ENCODE measurements at regions not wholly inside any gene's neighbourhood (a gene's known extent, or its start where the extent isn't known, plus 50 kb on each side); places are given as distances from the start of the nearest gene placed in this dataset.

DNA sequence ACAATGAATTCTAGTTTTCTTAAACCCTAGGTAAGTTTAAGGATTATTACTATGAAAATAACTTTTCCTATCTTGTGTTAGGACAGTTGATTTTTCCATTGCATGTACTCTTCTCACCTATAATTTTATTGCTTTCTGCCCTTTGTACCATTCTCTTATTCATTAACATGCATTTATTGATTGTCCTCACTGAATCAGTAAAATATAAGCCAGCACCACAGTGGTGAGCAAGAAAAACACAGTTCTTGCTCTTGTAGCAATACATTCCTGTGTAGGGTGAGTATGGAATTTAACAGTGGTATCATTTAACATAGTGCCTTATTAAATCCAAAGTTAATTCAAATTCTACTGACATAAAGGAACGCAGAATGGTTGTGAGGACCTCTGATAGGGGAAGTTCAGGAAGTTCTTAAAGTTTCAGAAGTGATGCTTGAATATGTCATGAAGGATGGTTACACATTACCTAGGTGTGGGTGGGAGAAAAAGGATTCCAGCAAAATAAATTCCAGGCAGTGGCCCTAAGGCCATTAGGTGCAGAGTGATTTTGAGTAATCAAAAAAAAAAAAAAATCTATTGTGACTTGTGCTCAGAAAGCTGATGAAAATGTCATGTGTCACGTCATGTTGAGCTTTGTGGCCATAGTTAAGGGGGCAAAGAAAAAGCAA lies 104.7 kb upstream of the DSEL start:
- DNase-seq = no peak

DNA sequence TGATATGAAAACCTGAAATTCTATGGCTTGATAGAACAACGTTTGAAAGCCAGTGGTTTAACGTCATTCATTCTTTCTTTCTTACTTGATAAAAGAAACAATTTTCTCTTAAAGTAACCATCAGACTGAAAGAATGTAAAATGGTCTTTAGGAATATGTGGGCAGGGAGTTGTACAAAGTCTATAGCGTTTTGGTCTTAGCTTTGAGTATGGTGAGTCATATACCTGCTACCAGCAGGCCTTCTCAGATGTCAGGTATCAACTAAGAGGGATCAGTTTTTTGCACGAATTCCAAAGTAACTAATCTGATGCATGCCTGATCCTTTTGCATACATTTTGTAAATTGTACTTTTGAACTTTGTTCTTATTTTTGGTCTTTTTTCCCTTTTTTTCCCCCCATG lies 101.5 kb upstream of the DSEL start:
- DNase-seq = no peak

DNA sequence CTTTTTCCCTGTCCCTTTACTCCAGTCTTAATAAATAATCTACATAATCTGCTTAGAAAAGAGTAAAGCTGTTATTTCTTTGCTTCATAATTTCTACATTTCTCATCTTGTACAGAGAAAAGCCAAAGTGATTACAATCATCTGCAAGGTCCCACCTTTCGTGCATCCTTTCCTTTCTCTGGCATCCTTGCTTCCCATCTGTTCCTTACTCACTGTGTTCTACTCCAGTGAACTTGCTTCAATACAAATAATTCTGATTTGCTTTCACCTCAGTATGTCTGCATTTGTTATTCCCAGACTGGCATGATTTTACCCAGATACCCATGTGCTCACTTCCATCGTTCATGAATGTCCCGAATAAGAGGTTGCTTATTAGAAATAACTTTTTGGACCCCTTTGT lies 99.4 kb upstream of the DSEL start:
- no peak for DNase-seq

DNA sequence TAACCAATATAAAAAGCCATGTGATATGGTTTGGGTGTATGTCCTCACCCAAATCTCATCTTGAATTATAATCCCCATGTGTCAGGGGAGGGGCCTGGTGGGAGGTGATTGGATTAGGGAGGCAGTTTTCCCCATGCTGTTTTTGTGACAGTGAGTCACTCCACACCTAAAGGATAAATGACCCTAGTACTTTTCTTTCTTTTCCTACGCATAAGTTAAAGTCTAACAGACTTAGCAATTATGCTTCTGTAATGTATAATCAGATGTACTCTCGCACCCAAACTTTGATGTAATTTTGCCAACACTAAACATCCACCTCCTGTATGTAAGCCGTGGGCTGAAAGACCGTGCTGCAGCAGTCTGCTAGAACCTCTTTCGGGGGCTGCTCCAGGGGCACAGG lies 97.2 kb upstream of the DSEL start:
- no peak for DNase-seq

DNA sequence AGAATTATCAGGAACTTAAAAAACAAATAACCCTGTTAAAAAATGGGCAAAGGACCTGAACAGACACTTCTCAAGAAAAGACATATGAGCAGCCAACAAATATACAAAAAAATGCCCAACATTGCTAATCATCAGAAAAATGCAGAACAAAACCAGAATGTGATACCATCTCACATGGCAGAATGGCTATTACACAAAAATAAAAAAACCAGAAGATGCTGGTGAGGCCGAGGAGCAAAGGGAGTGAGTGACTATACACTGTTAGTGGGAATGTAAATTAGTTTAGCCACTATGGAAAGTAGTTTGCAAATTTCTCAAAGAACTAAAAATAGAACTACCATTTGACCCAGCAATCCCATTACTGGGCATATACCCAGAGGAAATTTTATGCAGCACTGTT lies 95.8 kb upstream of the DSEL start:
- DNase-seq = no peak

DNA sequence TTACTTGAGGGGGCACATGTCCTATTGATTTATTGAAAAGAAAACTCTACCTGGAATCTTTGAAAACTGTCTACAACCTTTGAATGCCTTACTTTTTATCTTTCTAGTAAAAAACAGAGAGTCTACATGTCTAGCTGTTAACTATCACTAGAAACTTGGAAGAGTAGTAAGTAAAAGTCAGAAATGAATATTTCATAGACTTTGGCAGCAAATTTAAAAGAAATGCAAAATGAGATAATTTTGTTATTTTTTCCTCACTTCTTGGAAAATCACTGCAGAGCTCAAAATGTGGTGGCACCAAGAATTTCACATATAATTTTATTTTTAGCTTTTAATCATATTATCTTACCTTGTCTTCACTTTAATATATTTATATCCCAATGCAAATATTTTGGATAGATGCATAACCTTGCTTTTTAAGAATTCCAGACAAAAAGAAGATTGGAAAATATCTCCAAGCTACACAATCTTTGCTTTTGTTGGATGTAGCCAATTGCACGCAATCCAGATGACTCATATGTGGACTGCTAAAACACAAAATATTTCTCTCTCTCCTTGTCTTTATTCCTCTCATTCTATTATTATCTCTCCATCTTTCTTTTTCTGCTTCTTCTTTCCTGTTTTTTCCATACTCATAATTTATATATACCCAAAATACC lies 92.2 kb upstream of the DSEL start:
- DNase-seq = no peak

DNA sequence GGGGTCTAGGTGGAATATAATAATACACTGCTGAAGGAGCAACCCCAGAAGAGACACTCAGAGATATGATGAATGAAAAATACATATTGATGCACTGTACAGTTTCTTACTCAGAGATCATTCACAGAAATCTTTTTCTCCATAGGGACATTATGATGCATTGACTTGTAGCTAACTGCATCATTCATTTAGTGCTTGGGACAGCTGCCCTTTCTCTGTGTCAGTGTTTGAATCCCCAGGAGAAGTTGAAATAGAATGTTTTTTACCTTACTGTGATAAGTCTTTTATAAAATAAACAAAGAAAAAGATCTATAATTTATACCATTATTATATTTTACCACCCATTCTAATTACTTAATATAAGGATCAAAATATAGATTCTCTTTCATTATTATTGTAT lies 91.7 kb upstream of the DSEL start:
- DNase-seq = no peak

DNA sequence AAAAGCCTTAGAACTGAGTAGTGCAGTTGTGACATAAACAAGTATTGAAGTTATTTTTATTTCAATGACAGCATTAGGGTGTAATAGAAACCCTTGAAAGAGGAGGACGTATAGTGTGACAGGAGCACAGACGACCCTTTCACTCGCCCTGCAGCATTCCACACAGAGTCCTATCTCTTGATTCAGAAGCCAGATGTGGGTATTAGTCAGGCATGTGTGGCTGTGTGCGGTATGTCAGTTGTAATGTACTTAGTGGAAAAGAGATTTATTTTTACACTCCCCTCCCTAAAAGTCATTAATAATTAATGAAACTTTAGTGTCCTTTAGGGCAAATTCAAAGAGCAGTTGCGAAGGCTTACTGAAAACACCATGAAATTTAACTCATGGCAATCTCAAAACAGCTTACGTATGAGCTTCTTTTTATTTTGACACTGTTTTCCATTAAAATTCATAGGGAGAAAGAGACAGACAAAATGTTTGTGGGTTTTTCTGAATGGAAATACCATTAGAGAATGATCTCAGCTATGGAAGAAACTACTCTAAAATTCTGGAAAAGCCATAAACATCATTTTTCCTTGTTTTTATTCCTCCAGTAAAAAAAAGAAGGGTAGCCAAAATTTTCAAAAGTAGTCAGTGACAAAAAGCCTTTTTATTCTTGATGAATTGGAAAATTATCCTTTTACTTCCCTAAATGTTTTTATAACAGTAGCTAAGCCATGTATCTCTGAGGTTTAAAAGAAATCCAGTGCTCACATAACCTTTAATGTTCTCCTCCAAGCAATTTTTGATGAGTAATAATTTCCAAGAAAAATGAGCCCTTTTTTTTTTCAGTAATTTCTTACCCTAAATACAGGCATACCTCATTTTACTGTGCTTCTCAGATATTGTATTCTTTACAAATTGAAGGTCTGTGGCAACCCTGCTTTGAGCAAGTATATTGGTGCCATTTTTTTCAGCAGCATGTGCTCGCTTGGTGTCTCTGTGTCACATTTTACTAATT lies 84.0 kb upstream of the DSEL start:
- DNase-seq = no peak

DNA sequence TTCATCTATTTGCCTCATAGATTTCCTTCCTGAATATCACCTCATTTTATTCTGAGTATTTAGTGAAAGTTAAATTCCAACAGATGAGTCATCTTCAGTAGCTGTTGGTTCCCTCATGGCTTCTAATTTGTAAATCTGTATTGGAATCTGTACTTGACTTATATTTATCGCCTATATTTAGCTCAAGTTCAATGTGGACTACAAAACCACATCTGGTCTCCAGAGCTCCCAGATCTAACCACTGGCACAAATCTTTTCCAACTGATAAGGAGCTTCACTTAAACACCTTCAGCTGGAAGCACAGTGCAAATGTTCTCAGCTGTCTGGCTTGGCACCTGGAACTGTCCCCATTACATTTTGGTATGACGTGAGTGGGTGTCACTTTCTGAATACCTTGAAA lies 82.8 kb upstream of the DSEL start:
- no peak for DNase-seq

DNA sequence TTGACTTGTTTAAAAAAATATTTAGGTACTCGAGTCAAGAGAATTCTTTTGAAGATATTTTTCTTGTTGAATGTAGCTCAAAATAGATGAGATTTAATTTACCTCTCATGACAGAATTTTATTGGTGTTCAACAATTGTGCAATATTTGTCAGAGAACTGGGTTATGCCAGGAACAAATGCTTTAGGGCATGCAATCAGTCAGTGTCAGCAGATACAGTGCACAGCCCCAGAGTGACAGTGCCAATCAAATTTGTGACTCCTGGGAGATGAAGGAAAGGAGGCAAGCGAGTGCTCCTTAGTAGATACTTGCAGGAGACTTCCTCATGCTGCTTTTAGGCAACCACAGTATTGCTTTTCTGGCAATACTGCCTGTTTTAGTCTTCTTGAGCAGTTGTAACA lies 81.2 kb upstream of the DSEL start:
- no peak for DNase-seq

DNA sequence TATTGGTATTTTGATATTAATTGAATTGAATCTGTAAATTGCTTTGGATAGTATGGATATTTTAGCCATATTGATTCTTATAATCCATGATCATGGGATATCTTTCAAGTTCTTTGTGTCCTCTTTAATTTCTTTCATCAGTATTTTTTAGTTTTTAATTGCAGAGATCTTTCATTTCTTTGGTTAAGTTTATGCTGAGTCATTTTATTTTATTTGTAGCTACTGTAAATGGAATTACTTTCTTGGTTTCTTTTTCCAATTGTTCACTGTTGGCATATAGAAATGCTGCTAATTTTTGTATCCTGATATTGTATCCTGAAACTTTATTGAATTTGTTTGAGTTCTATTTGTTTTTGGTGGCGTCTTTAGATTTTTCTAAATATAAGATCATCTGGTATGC lies 79.5 kb upstream of the DSEL start:
- DNase-seq = no peak

DNA sequence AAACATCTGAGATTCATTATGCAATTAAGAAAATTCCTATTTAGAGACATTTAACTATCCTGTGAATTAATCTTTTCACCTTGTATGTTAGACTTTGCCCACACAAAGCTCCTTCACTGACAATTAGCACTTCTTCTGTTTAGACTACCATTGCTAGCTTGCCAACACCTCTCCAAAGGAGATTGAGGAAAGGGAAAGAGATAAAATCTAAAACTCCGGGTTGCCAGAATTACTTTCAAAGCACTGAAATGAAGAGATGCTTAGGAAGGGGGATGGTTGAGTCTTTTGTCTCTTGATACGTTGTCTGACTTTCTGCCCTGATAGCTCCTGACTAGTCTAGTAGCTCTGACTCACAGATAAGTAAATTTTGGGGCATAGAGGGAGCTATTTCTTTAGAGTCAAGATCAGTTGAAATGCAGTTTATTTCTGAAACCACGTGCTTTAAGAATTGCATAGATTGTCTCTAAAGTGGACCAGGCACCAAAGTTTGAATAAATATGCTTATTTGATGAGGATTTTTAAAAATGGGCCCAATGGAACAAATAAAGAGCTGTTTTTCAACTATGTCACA lies 74.1 kb upstream of the DSEL start:
- no peak for DNase-seq

DNA sequence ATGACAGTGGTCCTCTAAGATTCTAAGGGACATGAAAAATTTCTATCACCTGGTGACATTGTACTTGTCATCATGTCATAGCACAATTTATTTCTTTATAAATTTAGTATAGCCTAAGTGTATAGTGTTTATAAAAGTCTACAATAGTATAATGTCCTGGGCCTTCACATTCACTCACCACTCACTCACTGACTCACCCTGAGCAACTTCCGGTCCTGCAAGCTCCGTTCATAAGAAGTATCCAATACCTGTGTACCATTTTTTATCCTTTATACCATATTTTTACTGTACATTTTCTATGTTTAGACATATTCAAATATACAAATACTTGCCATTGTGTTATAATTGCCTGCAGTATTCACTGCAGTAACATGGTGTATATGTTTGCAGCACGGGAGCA lies 72.8 kb upstream of the DSEL start:
- DNase-seq = no peak

DNA sequence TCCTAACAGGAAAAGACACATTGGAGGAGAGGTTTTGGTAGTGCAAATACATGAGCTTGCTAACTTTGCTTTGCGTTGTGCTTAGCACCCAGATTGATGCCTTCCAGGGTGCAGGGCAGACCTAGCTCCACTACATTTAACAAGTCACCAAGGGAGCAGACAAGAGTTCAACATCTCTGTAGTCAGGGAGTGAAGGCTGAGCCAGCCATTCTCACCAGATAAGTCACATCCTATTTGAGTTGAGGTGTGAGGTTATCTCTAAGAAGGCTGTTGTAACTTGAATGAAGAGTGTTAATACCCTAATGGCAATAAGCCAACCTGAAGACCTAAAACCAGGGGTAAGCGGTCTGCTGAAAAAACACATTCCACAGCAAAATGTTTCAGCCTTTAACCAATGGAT lies 69.6 kb upstream of the DSEL start:
- no peak for DNase-seq

DNA sequence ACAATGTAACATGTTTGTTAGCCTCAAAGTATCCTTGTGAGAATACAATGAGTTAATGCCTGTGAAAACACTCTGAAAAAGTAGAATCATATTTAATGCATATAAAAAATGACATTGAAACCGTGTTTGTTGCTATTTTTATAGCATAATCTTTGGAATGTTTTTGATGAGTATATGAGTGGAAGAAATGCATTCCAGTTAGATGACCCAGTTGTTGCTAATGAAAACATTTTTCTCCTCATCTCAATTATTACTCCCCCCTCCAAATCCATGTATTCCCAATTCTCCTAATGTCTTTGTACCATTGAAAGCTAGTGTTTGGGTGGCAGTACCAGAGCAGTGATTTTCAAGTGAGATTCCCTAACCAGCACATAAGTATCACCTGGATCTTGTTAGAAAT lies 67.1 kb upstream of the DSEL start:
- no peak for DNase-seq

DNA sequence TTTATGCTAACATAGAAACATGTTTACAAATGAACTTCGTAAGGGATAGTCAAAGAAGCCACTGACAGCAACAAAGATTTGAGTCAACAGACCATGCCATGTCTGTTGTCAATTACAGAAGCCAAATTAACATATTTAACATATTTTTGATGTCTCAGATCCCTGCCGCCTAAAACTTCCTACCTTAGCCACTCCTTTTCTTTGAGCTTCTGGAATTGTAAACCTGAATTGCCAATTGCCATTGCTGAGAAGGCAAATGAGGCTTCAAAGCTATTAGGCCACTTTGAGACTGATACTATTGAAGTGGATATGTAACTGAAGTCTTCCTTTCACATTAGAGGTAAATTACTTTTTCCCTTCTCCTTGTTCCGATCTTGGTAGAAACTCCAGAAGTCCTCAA lies 66.0 kb upstream of the DSEL start:
- DNase-seq = no peak

DNA sequence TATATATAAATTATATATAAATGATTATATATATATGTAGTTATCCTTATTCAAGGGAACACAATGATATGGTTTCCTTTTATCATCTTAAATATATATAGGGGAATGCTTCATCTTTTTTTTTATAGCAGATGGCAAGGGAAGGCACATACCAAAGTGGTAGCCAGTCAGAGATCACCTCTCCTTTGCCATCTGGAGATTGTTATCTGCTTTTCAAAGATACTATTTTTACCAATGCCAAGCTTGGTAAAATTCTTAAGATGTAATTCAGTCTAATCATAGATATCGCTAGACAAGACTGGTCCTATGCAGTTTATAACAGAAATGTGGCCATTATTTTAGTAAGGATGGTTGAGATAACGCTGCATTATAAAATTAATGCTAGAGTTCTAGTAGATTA lies 64.7 kb upstream of the DSEL start:
- no peak for DNase-seq

DNA sequence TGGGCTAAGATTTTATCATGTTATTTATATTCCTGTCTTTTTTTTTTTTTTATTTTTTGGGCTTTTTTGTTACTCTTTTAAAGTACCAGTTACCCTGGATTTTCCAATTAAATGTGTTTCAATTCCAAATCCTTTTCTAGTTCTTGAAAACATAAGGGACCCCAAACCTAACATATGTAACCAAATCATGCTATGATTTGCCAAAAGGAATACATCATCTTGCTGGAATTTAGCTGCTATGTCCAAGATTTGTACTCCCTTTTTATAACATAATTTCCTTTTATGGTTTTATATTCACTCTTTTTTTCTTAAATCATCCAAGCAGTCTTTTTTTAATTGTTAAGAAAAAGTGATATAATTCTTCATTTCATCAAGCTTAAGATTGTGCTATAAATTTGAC lies 60.9 kb upstream of the DSEL start:
- no peak for DNase-seq

DNA sequence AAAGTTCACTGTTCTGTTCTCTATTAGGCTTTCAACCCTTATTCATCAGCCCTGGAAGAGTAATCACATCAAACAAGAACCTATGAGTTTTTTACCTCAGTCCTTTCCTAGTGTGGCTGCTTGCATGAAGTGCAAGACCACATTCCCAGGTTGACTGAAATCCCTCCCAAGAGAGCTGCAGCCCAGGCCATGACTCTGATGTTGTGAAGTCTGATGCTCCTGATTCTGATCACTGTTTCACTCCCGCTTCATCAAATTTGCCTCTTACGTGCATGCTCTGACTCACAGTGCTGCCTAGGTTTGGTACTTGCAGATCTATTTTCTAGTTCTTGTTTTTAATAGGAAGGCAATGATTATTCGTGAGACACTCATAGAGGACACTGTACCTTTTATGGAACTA lies 58.2 kb upstream of the DSEL start:
- no peak for DNase-seq

DNA sequence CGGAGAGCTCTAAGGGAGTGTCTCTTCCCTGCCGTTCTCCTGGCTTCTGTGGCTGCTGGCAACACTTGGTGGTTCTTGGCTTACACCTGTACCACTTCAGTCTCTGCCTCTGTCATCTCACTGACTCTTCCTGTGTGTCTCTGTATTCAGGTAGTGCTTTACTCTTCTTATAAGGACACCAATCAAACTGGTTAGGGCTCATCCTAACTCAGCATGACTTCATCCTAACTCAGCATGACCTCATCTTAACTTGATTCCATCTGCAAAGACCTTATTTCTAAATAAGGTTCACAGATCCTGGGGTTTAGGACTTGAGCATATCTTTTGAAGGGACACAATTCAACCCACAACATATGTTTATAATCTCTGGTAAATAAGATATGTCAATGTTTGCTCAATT lies 51.6 kb upstream of the DSEL start:
- DNase-seq = no peak
